ENCODE measurements at regions not wholly inside any gene's neighbourhood (a gene's known extent, or its start where the extent isn't known, plus 50 kb on each side); places are given as distances from the start of the nearest gene placed in this dataset.

DNA sequence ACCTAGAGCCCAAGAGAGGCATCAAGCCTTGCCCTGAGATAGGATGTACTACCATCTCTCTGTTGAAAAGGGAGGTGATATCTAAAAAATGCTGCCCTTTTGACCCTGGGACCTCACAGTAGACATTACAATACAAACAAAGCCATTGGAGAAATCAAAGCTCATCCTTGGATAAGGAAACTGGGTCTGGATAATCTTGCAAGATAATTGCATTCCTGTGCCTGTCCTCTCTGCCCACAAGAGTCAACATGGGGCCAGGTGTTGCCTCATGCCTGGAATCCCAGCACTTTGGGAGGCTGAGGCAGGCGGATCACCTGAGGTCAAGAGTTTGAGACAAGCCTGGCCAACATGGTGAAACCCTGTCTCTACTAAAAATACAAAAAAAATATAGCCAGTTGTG is 57.3 kb upstream of the DLG1 start:
- TF ChIP-seq, protein P1, sequence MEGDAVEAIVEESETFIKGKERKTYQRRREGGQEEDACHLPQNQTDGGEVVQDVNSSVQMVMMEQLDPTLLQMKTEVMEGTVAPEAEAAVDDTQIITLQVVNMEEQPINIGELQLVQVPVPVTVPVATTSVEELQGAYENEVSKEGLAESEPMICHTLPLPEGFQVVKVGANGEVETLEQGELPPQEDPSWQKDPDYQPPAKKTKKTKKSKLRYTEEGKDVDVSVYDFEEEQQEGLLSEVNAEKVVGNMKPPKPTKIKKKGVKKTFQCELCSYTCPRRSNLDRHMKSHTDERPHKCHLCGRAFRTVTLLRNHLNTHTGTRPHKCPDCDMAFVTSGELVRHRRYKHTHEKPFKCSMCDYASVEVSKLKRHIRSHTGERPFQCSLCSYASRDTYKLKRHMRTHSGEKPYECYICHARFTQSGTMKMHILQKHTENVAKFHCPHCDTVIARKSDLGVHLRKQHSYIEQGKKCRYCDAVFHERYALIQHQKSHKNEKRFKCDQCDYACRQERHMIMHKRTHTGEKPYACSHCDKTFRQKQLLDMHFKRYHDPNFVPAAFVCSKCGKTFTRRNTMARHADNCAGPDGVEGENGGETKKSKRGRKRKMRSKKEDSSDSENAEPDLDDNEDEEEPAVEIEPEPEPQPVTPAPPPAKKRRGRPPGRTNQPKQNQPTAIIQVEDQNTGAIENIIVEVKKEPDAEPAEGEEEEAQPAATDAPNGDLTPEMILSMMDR (conservative IDR thresholded peaks at IDR 0.05; ENCODE audit: low read length): no peak
- no peak for TF ChIP-seq EZH2phosphoT487 (IDR thresholded peaks at IDR 0.05; ENCODE audit: borderline replicate concordance)

Data from Loucy (cell line).